Thoracic aorta (tissue), 2 donors: ENCODE measurements at regions not wholly inside any gene's neighbourhood (a gene's known extent, or its start where the extent isn't known, plus 50 kb on each side); places are given as distances from the start of the nearest gene placed in this dataset.
A peak's percentile ranks its signal among the peaks of the same experiment; 100 is the strongest.

Source experiments
- ATAC-seq: fragments of 150-250 bp; one replicate; pipeline ENCODE4 v1.8.0; 2017; ENCODE audit warnings: low read depth; ENCODE audit not compliant: insufficient number of reproducible peaks, low FRiP score
- DNase-seq: peaks from one replicate; pipeline ENCODE4 v3.0.0-alpha.2; 2020; ENCODE audit warnings: low spot score
- H3K27ac ChIP-seq, 2 donors: fragments of 200-600 bp; sonication (generic); 1 replicate in 1 of 2; 2 replicates in 1 of 2; pipeline ENCODE4 v1.5.1; 2016; ENCODE audit warnings: mild to moderate bottlenecking in 2 of 2, moderate library complexity in 2 of 2
- H3K27me3 ChIP-seq: fragments of 200-600 bp; sonication (generic); replicated peaks from 2 replicates; pipeline ENCODE4 v1.6.0; 2016; ENCODE audit warnings: mild to moderate bottlenecking; ENCODE audit not compliant: insufficient read depth
- H3K36me3 ChIP-seq: fragments of 200-600 bp; sonication (generic); one replicate; pipeline ENCODE4 v1.5.1; 2016
- H3K4me1 ChIP-seq, 2 donors: fragments of 200-600 bp; sonication (generic); 1 replicate in 1 of 2; 2 replicates in 1 of 2; pipeline versions ENCODE4 v1.5.1 to v1.6.0; 2016; ENCODE audit warnings: low read depth in 2 of 2, mild to moderate bottlenecking in 1 of 2; ENCODE audit not compliant: control insufficient read depth in 1 of 2
- H3K4me3 ChIP-seq: fragments of 200-600 bp; sonication (generic); 2 replicates; pipeline ENCODE4 v1.5.1; 2016; ENCODE audit warnings: mild to moderate bottlenecking
- H3K9me3 ChIP-seq: fragments of 200-600 bp; sonication (generic); 2 replicates; pipeline ENCODE4 v1.5.1; 2016
- TF ChIP-seq, protein P1 (sequence below): fragments of 200-600 bp; sonication (generic); IDR thresholded peaks from one replicate; pipeline ENCODE4 v1.5.1; 2019; ENCODE audit warnings: antibody characterized with exemption

DNA sequence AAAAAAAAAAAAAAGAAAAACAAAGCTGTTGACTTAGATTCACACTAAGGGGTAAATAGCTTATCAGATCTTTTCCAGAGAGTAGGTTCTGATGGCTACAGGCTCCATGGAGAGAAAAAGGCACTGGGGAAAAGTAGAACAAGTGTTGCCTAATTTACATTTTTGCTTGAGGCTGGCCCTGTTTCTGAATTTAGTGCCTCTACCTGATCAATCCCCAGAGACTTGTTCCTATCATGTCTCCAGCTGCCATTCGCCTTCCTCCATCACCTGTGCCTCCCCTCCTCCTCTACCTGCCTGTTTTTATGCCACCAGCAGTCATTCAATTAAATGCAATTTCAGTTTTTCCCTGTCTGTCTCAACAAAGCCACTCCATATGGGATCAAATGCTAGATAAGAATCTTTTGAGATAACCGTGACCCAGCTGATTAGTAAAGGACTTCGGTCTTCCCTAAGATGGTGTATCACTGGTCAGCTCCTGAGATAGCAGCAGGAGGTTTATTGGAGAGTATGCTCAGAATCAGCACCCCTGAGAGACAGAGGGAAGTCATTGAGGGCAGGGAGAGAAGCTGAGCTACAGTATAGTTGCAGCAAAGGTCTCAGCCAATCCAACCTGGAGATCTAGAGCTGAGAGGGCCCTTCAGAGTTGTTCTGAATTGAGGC, 88.1 kb upstream of the GADL1 start:
- Histone ChIP-seq H3K27me3 (no peaks in the 10 kb centered on the region), H3K27ac (no peak overlapping the region), H3K9me3 (no peaks in the 10 kb centered on the region), H3K4me3 (no peak overlapping the region), H3K36me3 (no peaks in the 10 kb centered on the region), H3K4me1 (peaks cover 0 to 14% of the 10 kb centered on the region in 2 donors)
- ATAC-seq (no peak), DNase-seq (no peak)
- TF ChIP-seq, protein P1, sequence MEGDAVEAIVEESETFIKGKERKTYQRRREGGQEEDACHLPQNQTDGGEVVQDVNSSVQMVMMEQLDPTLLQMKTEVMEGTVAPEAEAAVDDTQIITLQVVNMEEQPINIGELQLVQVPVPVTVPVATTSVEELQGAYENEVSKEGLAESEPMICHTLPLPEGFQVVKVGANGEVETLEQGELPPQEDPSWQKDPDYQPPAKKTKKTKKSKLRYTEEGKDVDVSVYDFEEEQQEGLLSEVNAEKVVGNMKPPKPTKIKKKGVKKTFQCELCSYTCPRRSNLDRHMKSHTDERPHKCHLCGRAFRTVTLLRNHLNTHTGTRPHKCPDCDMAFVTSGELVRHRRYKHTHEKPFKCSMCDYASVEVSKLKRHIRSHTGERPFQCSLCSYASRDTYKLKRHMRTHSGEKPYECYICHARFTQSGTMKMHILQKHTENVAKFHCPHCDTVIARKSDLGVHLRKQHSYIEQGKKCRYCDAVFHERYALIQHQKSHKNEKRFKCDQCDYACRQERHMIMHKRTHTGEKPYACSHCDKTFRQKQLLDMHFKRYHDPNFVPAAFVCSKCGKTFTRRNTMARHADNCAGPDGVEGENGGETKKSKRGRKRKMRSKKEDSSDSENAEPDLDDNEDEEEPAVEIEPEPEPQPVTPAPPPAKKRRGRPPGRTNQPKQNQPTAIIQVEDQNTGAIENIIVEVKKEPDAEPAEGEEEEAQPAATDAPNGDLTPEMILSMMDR, result no peak

- DNase-seq (no peak), ATAC-seq (no peak)
- H3K27me3 ChIP-seq, result no peaks in the 10 kb centered on the region
- H3K36me3 ChIP-seq, result no peaks in the 10 kb centered on the region
- no peaks in the 10 kb centered on the region for H3K9me3 ChIP-seq
- peak overlapping the region; percentile 3 for H3K4me3 ChIP-seq
- H3K27ac ChIP-seq, result no peak overlapping the region
- TF ChIP-seq, protein P1, result no peak
- H3K4me1 ChIP-seq, result peaks cover 0 to 14% of the 10 kb centered on the region in 2 donors
Observed at GRCh38 chr3:30984855-30985749, 90.6 kb upstream of the GADL1 start.

GRCh38 chr3:30986551-30986950, 92.1 kb upstream of the GADL1 start:
- Histone ChIP-seq H3K27me3 (no peaks in the 10 kb centered on the region), H3K9me3 (no peaks in the 10 kb centered on the region), H3K27ac (no peak overlapping the region), H3K4me3 (no peak overlapping the region), H3K4me1 (peaks cover 0 to 14% of the 10 kb centered on the region in 2 donors), H3K36me3 (no peaks in the 10 kb centered on the region)
- no peak for ATAC-seq
- no peak for DNase-seq
- TF ChIP-seq, protein P1, result no peak

DNA sequence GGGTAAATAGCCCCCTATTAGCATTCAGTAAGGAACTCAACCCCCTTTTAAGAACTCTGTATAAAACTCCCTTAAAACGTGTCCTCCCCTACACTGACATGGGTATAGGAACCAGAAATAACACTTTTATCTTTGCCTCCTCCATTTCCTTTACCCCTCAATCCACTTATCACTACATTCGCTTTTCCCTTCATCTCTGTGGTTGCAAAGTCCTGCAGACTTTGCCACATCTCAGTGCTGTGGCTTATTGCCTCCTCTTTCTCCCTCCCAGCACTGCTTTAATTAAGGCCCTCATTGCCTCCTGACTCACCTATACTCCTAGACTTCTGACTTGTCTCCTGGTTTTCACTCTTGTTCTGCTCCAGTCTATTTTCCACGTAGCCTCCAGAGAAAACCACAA, 94.3 kb upstream of the GADL1 start:
- TF ChIP-seq, protein P1, result no peak
- no peak overlapping the region for H3K4me3 ChIP-seq
- no peak for ATAC-seq
- H3K9me3 ChIP-seq, result no peaks in the 10 kb centered on the region
- H3K27ac ChIP-seq, result no peak overlapping the region
- no peak for DNase-seq
- H3K27me3 ChIP-seq, result no peaks in the 10 kb centered on the region
- no peaks in the 10 kb centered on the region for H3K36me3 ChIP-seq
- H3K4me1 ChIP-seq, result peaks cover 0 to 14% of the 10 kb centered on the region in 2 donors

DNA sequence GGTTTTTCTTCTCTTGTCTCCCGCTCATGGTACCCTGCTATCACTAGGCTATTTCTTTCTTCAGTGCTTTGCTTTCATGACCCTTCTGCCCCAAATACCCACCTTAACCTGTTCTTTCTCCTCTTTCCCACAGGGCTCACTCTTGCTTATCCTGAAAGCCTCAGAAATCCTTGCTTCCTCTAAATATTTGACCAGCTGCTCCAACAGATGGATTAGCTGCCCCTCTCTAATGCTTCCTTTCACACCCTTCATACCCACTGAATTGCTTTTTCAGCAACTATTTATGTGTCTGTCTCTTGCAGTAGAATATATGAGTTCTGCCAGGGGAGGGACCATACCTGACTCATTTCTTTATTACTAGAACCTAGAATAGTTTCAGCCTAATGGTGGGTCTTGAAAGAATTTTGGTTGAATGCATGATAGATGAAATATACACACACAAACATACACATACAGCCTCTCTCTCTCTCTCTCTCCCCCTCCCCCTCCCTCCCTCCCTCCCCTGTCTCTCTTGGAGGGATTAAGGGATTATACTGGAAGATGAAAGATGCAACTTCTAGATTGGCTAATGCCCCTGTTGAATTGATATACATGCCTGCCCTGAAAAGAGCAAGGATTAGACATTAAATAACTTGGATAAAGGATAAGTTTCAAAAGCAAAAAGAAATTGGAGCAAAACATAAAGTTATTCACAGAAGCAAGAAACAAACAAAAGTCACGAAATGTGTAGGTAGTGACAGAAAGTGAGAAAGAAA, 95.0 kb upstream of the GADL1 start:
- no peaks in the 10 kb centered on the region for H3K9me3 ChIP-seq
- peaks cover 0 to 10% of the 10 kb centered on the region in 2 donors for H3K4me1 ChIP-seq
- no peak for ATAC-seq
- H3K27me3 ChIP-seq, result no peaks in the 10 kb centered on the region
- H3K27ac ChIP-seq, result no peak overlapping the region
- H3K36me3 ChIP-seq, result no peaks in the 10 kb centered on the region
- TF ChIP-seq, protein P1, result no peak
- no peak for DNase-seq
- H3K4me3 ChIP-seq, result no peak overlapping the region
